HEK293 (cell line): ENCODE measurements at regions not wholly inside any gene's neighbourhood (a gene's known extent, or its start where the extent isn't known, plus 50 kb on each side); places are given as distances from the start of the nearest gene placed in this dataset.
A peak's percentile ranks its signal among the peaks of the same experiment; 100 is the strongest.

Source experiments
- CTCF ChIA-PET: fragments of 350-600 bp; formaldehyde crosslinking; extraction: SDS; loops from one replicate; lab custom pipeline; 2021; ENCODE audit warnings: antibody characterized with exemption; lab: Yijun Ruan, JAX
- POLR2A ChIA-PET: fragments of 300-600 bp; formaldehyde crosslinking; extraction: SDS; loops from one replicate; lab custom pipeline; 2020; ENCODE audit warnings: antibody characterized with exemption, inconsistent platforms; lab: Yijun Ruan, JAX
- H3K27ac ChIP-seq: fragments of 200-500 bp; sonication (Bioruptor generic); 2 replicates; pipeline ENCODE4 v1.5.1; 2014; ENCODE audit warnings: low read depth, low read length, control low read depth, inconsistent platforms; ENCODE audit errors: extremely low read depth
- H3K36me3 ChIP-seq, 2 experiments: fragments of 200-500 bp in 1 of 2; sonication (Bioruptor generic) in 1 of 2; 1 replicate in 1 of 2; 2 replicates in 1 of 2; pipeline ENCODE4 v1.5.1; 2014 to 2017; ENCODE audit warnings: inconsistent platforms in 2 of 2, low read length in 2 of 2; ENCODE audit not compliant: control insufficient read depth in 2 of 2, insufficient read depth in 1 of 2
- H3K4me1 ChIP-seq: fragments of 200-500 bp; sonication (Bioruptor generic); 2 replicates; pipeline ENCODE4 v1.5.1; 2014; ENCODE audit warnings: mild to moderate bottlenecking, low read length, inconsistent platforms; ENCODE audit not compliant: control insufficient read depth, insufficient read depth
- H3K4me3 ChIP-seq: 2 replicates; pipeline ENCODE4 v1.5.1; 2011; ENCODE audit warnings: low read depth, mild to moderate bottlenecking, control low read depth, low read length, moderate library complexity
- H3K9me3 ChIP-seq: fragments of 200-500 bp; sonication (Bioruptor generic); 2 replicates; pipeline ENCODE4 v1.5.1; 2014; ENCODE audit warnings: low read depth, low read length, inconsistent platforms; ENCODE audit not compliant: control insufficient read depth, insufficient read depth
- KLF17 ChIP-seq: fragments of 450-650 bp; formaldehyde crosslinking; IDR thresholded peaks from 2 replicates; pipeline ENCODE4 v1.5.1; 2016; ENCODE audit warnings: missing biosample characterization, missing genetic modification characterization
- OSR2 ChIP-seq: fragments of 450-650 bp; formaldehyde crosslinking; IDR thresholded peaks from 2 replicates; pipeline ENCODE4 v1.5.1; 2016; ENCODE audit warnings: missing biosample characterization, missing genetic modification characterization
- SP2 ChIP-seq: fragments of 450-650 bp; formaldehyde crosslinking; IDR thresholded peaks from 2 replicates; pipeline ENCODE4 v1.5.1; 2016; ENCODE audit warnings: missing biosample characterization, missing genetic modification characterization
- TCF7L2 ChIP-seq: IDR thresholded peaks from 2 replicates; pipeline ENCODE4 v1.6.1; 2011; ENCODE audit warnings: low read depth, mild to moderate bottlenecking, inconsistent platforms, low read length, moderate library complexity, borderline replicate concordance
- ZFHX2 ChIP-seq: fragments of 450-650 bp; formaldehyde crosslinking; conservative IDR thresholded peaks from 2 replicates; pipeline ENCODE4 v1.5.1; 2016; ENCODE audit warnings: missing biosample characterization, missing genetic modification characterization
- ZNF16 ChIP-seq: fragments of 450-650 bp; formaldehyde crosslinking; IDR thresholded peaks from 2 replicates; pipeline ENCODE4 v1.5.1; 2016; ENCODE audit warnings: low read depth, missing biosample characterization, missing genetic modification characterization
- ZNF184 ChIP-seq: fragments of 450-650 bp; IDR thresholded peaks from 2 replicates; pipeline ENCODE4 v1.5.1; 2018; ENCODE audit warnings: missing biosample characterization, mild to moderate bottlenecking, missing genetic modification characterization
- ZNF202 ChIP-seq: fragments of 450-650 bp; formaldehyde crosslinking; IDR thresholded peaks from 2 replicates; pipeline ENCODE4 v1.5.1; 2016; ENCODE audit warnings: missing biosample characterization, missing genetic modification characterization, borderline replicate concordance
- ZNF223 ChIP-seq: fragments of 450-650 bp; formaldehyde crosslinking; IDR thresholded peaks from 2 replicates; pipeline ENCODE4 v1.5.1; 2016; ENCODE audit warnings: missing biosample characterization, missing genetic modification characterization
- ZNF274 ChIP-seq, 2 experiments: fragments of 200-500 bp in 1 of 2; fragments of 450-650 bp in 1 of 2; sonication (Bioruptor generic) in 1 of 2; formaldehyde crosslinking in 1 of 2; IDR thresholded peaks; 2 replicates each; pipeline versions ENCODE4 v1.5.1 to v1.6.1; 2014 to 2016; ENCODE audit warnings: borderline replicate concordance in 1 of 2, inconsistent platforms in 1 of 2, low read length in 1 of 2, missing biosample characterization in 1 of 2, missing genetic modification characterization in 1 of 2
- ZNF311 ChIP-seq: fragments of 450-650 bp; formaldehyde crosslinking; IDR thresholded peaks from 2 replicates; pipeline ENCODE4 v1.5.1; 2017; ENCODE audit warnings: missing biosample characterization, missing genetic modification characterization, borderline replicate concordance
- ZNF366 ChIP-seq: fragments of 450-650 bp; formaldehyde crosslinking; conservative IDR thresholded peaks from 2 replicates; pipeline ENCODE4 v1.5.1; 2016; ENCODE audit warnings: missing biosample characterization, missing genetic modification characterization
- ZNF398 ChIP-seq: fragments of 450-650 bp; formaldehyde crosslinking; IDR thresholded peaks from 2 replicates; pipeline ENCODE4 v1.5.1; 2017; ENCODE audit warnings: missing biosample characterization, missing genetic modification characterization
- ZNF433 ChIP-seq: fragments of 450-650 bp; formaldehyde crosslinking; IDR thresholded peaks from 2 replicates; pipeline ENCODE4 v1.5.1; 2016; ENCODE audit warnings: missing biosample characterization, missing genetic modification characterization, low read depth
- ZNF518A ChIP-seq: fragments of 450-650 bp; formaldehyde crosslinking; conservative IDR thresholded peaks from 2 replicates; pipeline ENCODE4 v1.5.1; 2016; ENCODE audit warnings: low read depth, missing biosample characterization, missing genetic modification characterization
- ZNF544 ChIP-seq: fragments of 450-650 bp; formaldehyde crosslinking; IDR thresholded peaks from 2 replicates; pipeline ENCODE4 v1.5.0; 2017; ENCODE audit warnings: missing biosample characterization, missing genetic modification characterization
- ZNF707 ChIP-seq: fragments of 450-650 bp; formaldehyde crosslinking; IDR thresholded peaks from 2 replicates; pipeline ENCODE4 v1.5.1; 2016; ENCODE audit warnings: missing biosample characterization, missing genetic modification characterization
- ZNF830 ChIP-seq: fragments of 450-650 bp; IDR thresholded peaks from 2 replicates; pipeline ENCODE4 v1.5.0; 2018; ENCODE audit warnings: missing biosample characterization, missing genetic modification characterization, low read depth, mild to moderate bottlenecking, moderate library complexity
- TF ChIP-seq, protein P1 (sequence below): fragments of 450-650 bp; formaldehyde crosslinking; IDR thresholded peaks from 2 replicates; pipeline ENCODE4 v1.5.1; 2016; ENCODE audit warnings: missing biosample characterization, missing genetic modification characterization
- TF ChIP-seq, protein P2 (sequence below): fragments of 450-650 bp; formaldehyde crosslinking; IDR thresholded peaks from 2 replicates; pipeline ENCODE4 v1.5.1; 2016; ENCODE audit warnings: missing biosample characterization, missing genetic modification characterization

GRCh38 chr20:37600486-37600885, 72.8 kb upstream of the BLCAP start:
- no peaks in the 10 kb centered on the region for H3K9me3 ChIP-seq
- H3K27ac ChIP-seq = no peak overlapping the region
- ChIA-PET POLR2A (no interaction called here), CTCF (no interaction called here)
- no peaks in the 10 kb centered on the region for H3K4me1 ChIP-seq
- no peaks in the 10 kb centered on the region for H3K36me3 ChIP-seq
- H3K4me3 ChIP-seq = no peak overlapping the region
- TF ChIP-seq ZNF274 (IDR thresholded peaks at IDR 0.05; ENCODE audit: low read length) (no peak), ZNF274 (tag by site-specific recombination; IDR thresholded peaks at IDR 0.05; ENCODE audit: borderline replicate concordance) (no peak), ZNF311 (no peak), ZNF707 (tag by site-specific recombination) (no peak), OSR2 (tag by site-specific recombination) (no peak), SP2 (tag by site-specific recombination) (no peak), ZNF16 (tag by site-specific recombination) (no peak), ZNF518A (no peak), TCF7L2 (no peak), ZNF184 (tag by site-specific recombination) (no peak)

GRCh38 chr20:37598575-37599342, 71.1 kb upstream of the BLCAP start:
- no peak overlapping the region for H3K27ac ChIP-seq

DNA sequence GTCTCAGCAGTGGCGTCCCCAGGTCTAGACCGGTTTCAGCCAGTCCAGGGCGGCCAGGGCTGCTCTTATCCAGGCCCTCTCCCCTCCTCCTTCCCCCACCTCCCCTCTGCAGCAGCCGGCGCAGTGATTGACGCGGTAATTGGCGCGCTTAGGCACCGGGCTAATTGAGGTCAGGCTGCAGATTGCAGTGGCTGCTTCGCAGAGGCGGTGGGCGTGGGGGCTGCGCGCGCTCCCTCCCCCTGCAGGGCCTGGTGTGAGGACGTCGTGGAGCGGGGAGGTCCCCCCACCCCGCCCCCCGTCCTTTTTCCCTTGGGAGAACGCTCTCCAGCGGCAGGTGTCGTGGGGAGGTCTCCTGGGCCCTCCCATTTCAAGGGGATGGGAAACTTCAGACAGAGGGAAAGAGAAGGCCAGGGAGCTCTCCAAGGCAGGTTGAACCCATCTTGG, 70.4 kb upstream of the BLCAP start:
- Histone ChIP-seq H3K4me3 (no peak overlapping the region), H3K36me3 (no peaks in the 10 kb centered on the region), H3K4me1 (no peaks in the 10 kb centered on the region), H3K27ac (no peak overlapping the region), H3K9me3 (no peaks in the 10 kb centered on the region)
- ChIA-PET CTCF (no interaction called here), POLR2A (no interaction called here)
- TF ChIP-seq ZNF707 (tag by site-specific recombination) = no peak
- no peak for TF ChIP-seq ZNF544
- TF ChIP-seq, protein P1, sequence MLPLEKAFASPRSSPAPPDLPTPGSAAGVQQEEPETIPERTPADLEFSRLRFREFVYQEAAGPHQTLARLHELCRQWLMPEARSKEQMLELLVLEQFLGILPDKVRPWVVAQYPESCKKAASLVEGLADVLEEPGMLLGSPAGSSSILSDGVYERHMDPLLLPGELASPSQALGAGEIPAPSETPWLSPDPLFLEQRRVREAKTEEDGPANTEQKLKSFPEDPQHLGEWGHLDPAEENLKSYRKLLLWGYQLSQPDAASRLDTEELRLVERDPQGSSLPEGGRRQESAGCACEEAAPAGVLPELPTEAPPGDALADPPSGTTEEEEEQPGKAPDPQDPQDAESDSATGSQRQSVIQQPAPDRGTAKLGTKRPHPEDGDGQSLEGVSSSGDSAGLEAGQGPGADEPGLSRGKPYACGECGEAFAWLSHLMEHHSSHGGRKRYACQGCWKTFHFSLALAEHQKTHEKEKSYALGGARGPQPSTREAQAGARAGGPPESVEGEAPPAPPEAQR (tag by site-specific recombination) = no peak
- TF ChIP-seq KLF17 = 0 out of 2 replicates have a peak, but pooled peaks have one; percentile 23
- TF ChIP-seq ZNF202 (tag by site-specific recombination) = no peak
- peak; percentile 64 for TF ChIP-seq ZNF398 (tag by site-specific recombination)

More at GRCh38 chr20:37598575-37599342, 71.1 kb upstream of the BLCAP start:
- no peaks in the 10 kb centered on the region for H3K36me3 ChIP-seq
- TF ChIP-seq ZNF366 (no peak), ZNF830 (tag by site-specific recombination) (no peak), ZNF433 (tag by site-specific recombination) (no peak), ZNF223 (tag by site-specific recombination) (no peak), ZFHX2 (tag by site-specific recombination) (0 out of 2 replicates have a peak, but pooled peaks have one; percentile 14)
- TF ChIP-seq, protein P2, sequence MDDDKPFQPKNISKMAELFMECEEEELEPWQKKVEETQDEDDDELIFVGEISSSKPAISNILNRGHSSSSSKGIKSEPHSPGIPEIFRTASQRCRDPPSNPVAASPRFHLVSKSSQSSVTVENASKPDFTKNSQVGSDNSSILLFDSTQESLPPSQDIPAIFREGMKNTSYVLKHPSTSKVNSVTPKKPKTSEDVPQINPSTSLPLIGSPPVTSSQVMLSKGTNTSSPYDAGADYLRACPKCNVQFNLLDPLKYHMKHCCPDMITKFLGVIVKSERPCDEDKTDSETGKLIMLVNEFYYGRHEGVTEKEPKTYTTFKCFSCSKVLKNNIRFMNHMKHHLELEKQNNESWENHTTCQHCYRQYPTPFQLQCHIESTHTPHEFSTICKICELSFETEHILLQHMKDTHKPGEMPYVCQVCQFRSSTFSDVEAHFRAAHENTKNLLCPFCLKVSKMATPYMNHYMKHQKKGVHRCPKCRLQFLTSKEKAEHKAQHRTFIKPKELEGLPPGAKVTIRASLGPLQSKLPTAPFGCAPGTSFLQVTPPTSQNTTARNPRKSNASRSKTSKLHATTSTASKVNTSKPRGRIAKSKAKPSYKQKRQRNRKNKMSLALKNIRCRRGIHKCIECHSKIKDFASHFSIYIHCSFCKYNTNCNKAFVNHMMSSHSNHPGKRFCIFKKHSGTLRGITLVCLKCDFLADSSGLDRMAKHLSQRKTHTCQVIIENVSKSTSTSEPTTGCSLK (tag by site-specific recombination) = no peak
- TF ChIP-seq, all 188 proteins: peak for 1
- Histone ChIP-seq H3K4me3 (no peak overlapping the region), H3K4me1 (no peaks in the 10 kb centered on the region), H3K9me3 (no peaks in the 10 kb centered on the region)
- ChIA-PET CTCF (interaction anchor here (0.8 to 1.1 kb wide), 2 partner anchors 17 to 35 kb away, joined by 3 to 5 read pairs; no protein-coding TSS in a partner anchor), POLR2A (no interaction called here)
